Caki2 (cell line): ENCODE measurements at regions not wholly inside any gene's neighbourhood (a gene's known extent, or its start where the extent isn't known, plus 50 kb on each side); places are given as distances from the start of the nearest gene placed in this dataset.

Source experiments
- DNase-seq: peaks from one replicate; pipeline ENCODE4 v3.0.0-alpha.2; 2015; ENCODE audit warnings: low read depth
- in situ Hi-C: cut with HindIII; loops from 2 replicates; pipeline ENCODE4 v1.10.0; 2016; ENCODE audit warnings: low sequenced_read_pairs, low pct_unique_long_range_greater_than_20kb, mixed read lengths

GRCh38 chr17:72244956-72245355, 124.1 kb downstream of the SOX9 start:
- no peak for DNase-seq
- in situ Hi-C loops = no loop called here

GRCh38 chr17:72249441-72249840, 128.6 kb downstream of the SOX9 start:
- DNase-seq = no peak
- in situ Hi-C loops = no loop called here

GRCh38 chr17:72250206-72250605, 129.4 kb downstream of the SOX9 start:
- in situ Hi-C loops = no loop called here
- no peak for DNase-seq

GRCh38 chr17:72253597-72253996, 132.8 kb downstream of the SOX9 start:
- in situ Hi-C loops = no loop called here
- DNase-seq = no peak

- no peak for DNase-seq
- in situ Hi-C loops = no loop called here
These were observed 134.1 kb downstream of the SOX9 start for GRCh38 chr17:72254808-72255449.

- DNase-seq = no peak
- in situ Hi-C loops = no loop called here
These were observed 134.7 kb downstream of the SOX9 start for GRCh38 chr17:72255481-72255880.

GRCh38 chr17:72258711-72259110, 137.9 kb downstream of the SOX9 start:
- in situ Hi-C loops = no loop called here
- DNase-seq = no peak

GRCh38 chr17:72259922-72260321, 139.1 kb downstream of the SOX9 start:
- in situ Hi-C loops = no loop called here
- no peak for DNase-seq

- no peak for DNase-seq
- in situ Hi-C loops = no loop called here
These were observed 141.9 kb downstream of the SOX9 start for GRCh38 chr17:72262766-72263165.

GRCh38 chr17:72264682-72265405, 144.0 kb downstream of the SOX9 start:
- DNase-seq = no peak
- in situ Hi-C loops = no loop called here

- in situ Hi-C loops = no loop called here
These were observed 145.4 kb downstream of the SOX9 start for GRCh38 chr17:72266112-72266775.

GRCh38 chr17:72267601-72268000, 146.8 kb downstream of the SOX9 start:
- no peak for DNase-seq
- in situ Hi-C loops = no loop called here

More at GRCh38 chr17:72266112-72266775, 145.4 kb downstream of the SOX9 start:
- no peak for DNase-seq

- in situ Hi-C loops = no loop called here
- no peak for DNase-seq
These were observed 147.6 kb downstream of the SOX9 start for GRCh38 chr17:72268431-72268830.

- DNase-seq = no peak
These were observed 149.6 kb downstream of the SOX9 start for GRCh38 chr17:72270273-72270924.

GRCh38 chr17:72271603-72272002, 150.8 kb downstream of the SOX9 start:
- in situ Hi-C loops = no loop called here
- no peak for DNase-seq

More at GRCh38 chr17:72270273-72270924, 149.6 kb downstream of the SOX9 start:
- in situ Hi-C loops = no loop called here

GRCh38 chr17:72273289-72274056, 152.7 kb downstream of the SOX9 start:
- no peak for DNase-seq
- in situ Hi-C loops = no loop called here

- DNase-seq = no peak
- in situ Hi-C loops = no loop called here
These were observed 153.8 kb downstream of the SOX9 start for GRCh38 chr17:72274614-72275013.

- in situ Hi-C loops = no loop called here
- no peak for DNase-seq
These were observed 160.1 kb downstream of the SOX9 start for GRCh38 chr17:72280881-72281280.
